PC-3 (cell line): ENCODE measurements at regions not wholly inside any gene's neighbourhood (a gene's known extent, or its start where the extent isn't known, plus 50 kb on each side); places are given as distances from the start of the nearest gene placed in this dataset.

Source experiments
- ATAC-seq: fragments of 200-7000 bp; cut with Tn5 transposase; 2 replicates; pipeline ENCODE4 v1.9.1; 2020; ENCODE audit warnings: mild to moderate bottlenecking, moderate library complexity
- BruUV-seq: library from RNA; stranded (reverse); fragments of 400-500 nt; replicated peaks from 2 replicates; lab custom pipeline; 2021; lab: Mats Ljungman, UMichigan
- CTCF ChIA-PET: fragments of 300-600 bp; sonication (Branson Sonifier 250); formaldehyde crosslinking; loops from one replicate; lab custom pipeline; 2022; ENCODE audit warnings: antibody characterized with exemption; lab: Charles Lee
- POLR2A ChIA-PET: fragments of 300-600 bp; sonication (Branson Sonifier 250); formaldehyde crosslinking; loops from one replicate; lab custom pipeline; 2022; ENCODE audit warnings: antibody characterized with exemption; ENCODE audit not compliant: unreplicated experiment; lab: Charles Lee
- DNase-seq: peaks from one replicate; pipeline ENCODE4 v3.0.0-alpha.2; 2015
- H2AFZ ChIP-seq: fragments of 300-600 bp; sonication (generic); 2 replicates; pipeline ENCODE4 v1.6.0; 2016; ENCODE audit warnings: antibody characterized with exemption, low read length
- H3F3A ChIP-seq: fragments of 300-600 bp; sonication (generic); one replicate; pipeline ENCODE4 v1.6.0; 2017; ENCODE audit warnings: antibody characterized with exemption, low read length, control low read depth, mild to moderate bottlenecking; ENCODE audit not compliant: unreplicated experiment
- H3K27ac ChIP-seq: fragments of 300-600 bp; sonication (generic); 2 replicates; pipeline ENCODE4 v1.5.1; 2016; ENCODE audit warnings: mild to moderate bottlenecking, low read length
- H3K27me3 ChIP-seq: fragments of 300-600 bp; sonication (generic); 2 replicates; pipeline ENCODE4 v1.6.1; 2016; ENCODE audit warnings: low read length, mixed read lengths
- H3K36me3 ChIP-seq: fragments of 300-600 bp; sonication (generic); 2 replicates; pipeline ENCODE4 v1.6.1; 2016; ENCODE audit warnings: low read depth, mixed run types, low read length, mixed read lengths
- H3K4me1 ChIP-seq: fragments of 300-600 bp; sonication (generic); 2 replicates; pipeline ENCODE4 v1.5.1; 2016; ENCODE audit warnings: low read length; ENCODE audit not compliant: insufficient read depth
- H3K4me2 ChIP-seq: fragments of 300-600 bp; sonication (generic); 2 replicates; pipeline ENCODE4 v1.6.0; 2016; ENCODE audit warnings: low read length
- H3K4me3 ChIP-seq: fragments of 300-600 bp; sonication (generic); 2 replicates; pipeline ENCODE4 v1.5.1; 2016; ENCODE audit warnings: mild to moderate bottlenecking, low read length, mixed read lengths
- H3K79me2 ChIP-seq: fragments of 300-600 bp; sonication (generic); 2 replicates; pipeline ENCODE4 v1.6.1; 2017; ENCODE audit warnings: low read length, mixed read lengths
- H3K9ac ChIP-seq: fragments of 300-600 bp; sonication (generic); 2 replicates; pipeline ENCODE4 v1.6.0; 2016; ENCODE audit warnings: mild to moderate bottlenecking, low read length
- H3K9me2 ChIP-seq: fragments of 300-600 bp; sonication (generic); replicated peaks from 2 replicates; pipeline ENCODE4 v1.6.1; 2016; ENCODE audit warnings: mixed run types, low read length, mixed read lengths
- H3K9me3 ChIP-seq: fragments of 300-600 bp; sonication (generic); 2 replicates; pipeline ENCODE4 v1.6.1; 2016; ENCODE audit warnings: low read length, mixed read lengths
- H4K20me1 ChIP-seq: fragments of 300-600 bp; sonication (generic); 2 replicates; pipeline ENCODE4 v1.6.1; 2016; ENCODE audit warnings: low read length, mixed read lengths
- CTCF ChIP-seq: fragments of 300-600 bp; sonication (generic); conservative IDR thresholded peaks from 2 replicates; pipeline ENCODE4 v1.5.1; 2017; ENCODE audit warnings: antibody characterized with exemption, low read depth, mild to moderate bottlenecking, low read length
- EZH2 ChIP-seq: fragments of 300-600 bp; sonication (generic); IDR thresholded peaks from one replicate; pipeline ENCODE4 v1.6.1; 2017; ENCODE audit warnings: antibody characterized with exemption, mild to moderate bottlenecking, low read length; ENCODE audit not compliant: unreplicated experiment
- EZH2phosphoT487 ChIP-seq: fragments of 300-600 bp; sonication (generic); IDR thresholded peaks from 2 replicates; pipeline ENCODE4 v1.6.1; 2018; ENCODE audit warnings: mild to moderate bottlenecking, antibody characterized with exemption, low read length, borderline replicate concordance
- intact Hi-C: fragments of 100-400 bp; cut with micrococcal nuclease; formaldehyde crosslinking; loops from 2 replicates; pipeline ENCODE4 v1.9.0; 2023

DNA sequence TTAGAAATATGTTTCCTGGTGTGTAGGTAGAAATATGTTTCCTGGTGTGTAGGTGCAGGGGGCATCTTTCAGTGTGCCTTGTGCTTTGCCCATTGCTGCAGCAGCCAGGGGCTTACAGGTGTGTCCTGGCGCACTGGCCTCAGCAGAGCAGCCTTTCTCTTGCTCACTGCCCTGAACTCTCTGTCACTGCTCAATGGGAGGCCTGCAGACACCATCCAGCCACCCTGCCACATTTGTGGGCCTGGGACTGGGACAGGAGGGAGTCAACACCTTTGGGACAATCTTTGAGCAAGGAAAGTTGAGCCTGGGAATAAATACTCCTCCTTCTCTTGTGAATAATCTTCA is 62.4 kb upstream of the RBM24 start:
- Histone ChIP-seq H3K9ac (no peak overlapping the region), H3K4me1 (no peaks in the 10 kb centered on the region), H3F3A (no peaks in the 10 kb centered on the region), H3K27ac (no peak overlapping the region), H3K9me3 (no peaks in the 10 kb centered on the region), H3K36me3 (no peaks in the 10 kb centered on the region), H3K9me2 (no peaks in the 10 kb centered on the region), H3K27me3 (no peaks in the 10 kb centered on the region), H3K4me3 (no peak overlapping the region), H4K20me1 (no peaks in the 10 kb centered on the region), H3K79me2 (no peaks in the 10 kb centered on the region), H2AFZ (no peak overlapping the region), H3K4me2 (no peak overlapping the region)
- no peak for TF ChIP-seq EZH2phosphoT487
- TF ChIP-seq CTCF = no peak
- no peak for TF ChIP-seq EZH2
- ChIA-PET POLR2A (no interaction called here), CTCF (no interaction called here)
- no peak for DNase-seq
- intact Hi-C loops = no loop called here
- no peak for ATAC-seq
- BruUV-seq = no TSS peak

DNA sequence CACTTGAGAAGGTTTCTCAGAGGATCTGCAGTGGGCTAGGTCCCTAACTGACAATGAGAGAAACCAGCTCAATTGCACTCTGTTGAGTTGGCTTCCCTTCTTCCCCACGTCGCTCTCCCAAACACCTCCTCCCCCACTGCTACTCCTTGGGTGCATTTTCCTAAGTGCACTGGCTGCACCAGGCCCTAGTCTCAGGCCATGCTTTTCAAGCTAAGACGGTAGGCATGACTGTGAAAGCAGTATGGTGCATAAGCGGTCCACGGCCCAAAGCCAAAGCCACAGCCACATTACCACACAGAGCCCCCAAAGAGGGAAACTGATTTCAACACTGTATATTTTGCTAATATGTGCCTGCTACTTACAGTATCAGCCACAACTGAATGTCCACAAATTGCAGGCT is 62.1 kb upstream of the RBM24 start:
- Histone ChIP-seq H3K9me2 (no peaks in the 10 kb centered on the region), H3K4me1 (no peaks in the 10 kb centered on the region), H3F3A (no peaks in the 10 kb centered on the region), H3K9ac (no peak overlapping the region), H3K79me2 (no peaks in the 10 kb centered on the region), H3K27ac (no peak overlapping the region), H2AFZ (no peak overlapping the region), H4K20me1 (no peaks in the 10 kb centered on the region), H3K4me3 (no peak overlapping the region), H3K36me3 (no peaks in the 10 kb centered on the region), H3K27me3 (no peaks in the 10 kb centered on the region), H3K4me2 (no peak overlapping the region), H3K9me3 (no peaks in the 10 kb centered on the region)
- ChIA-PET POLR2A (no interaction called here), CTCF (no interaction called here)
- TF ChIP-seq EZH2phosphoT487 = no peak
- BruUV-seq = no TSS peak
- intact Hi-C loops = no loop called here
- DNase-seq (no peak), ATAC-seq (no peak)

DNA sequence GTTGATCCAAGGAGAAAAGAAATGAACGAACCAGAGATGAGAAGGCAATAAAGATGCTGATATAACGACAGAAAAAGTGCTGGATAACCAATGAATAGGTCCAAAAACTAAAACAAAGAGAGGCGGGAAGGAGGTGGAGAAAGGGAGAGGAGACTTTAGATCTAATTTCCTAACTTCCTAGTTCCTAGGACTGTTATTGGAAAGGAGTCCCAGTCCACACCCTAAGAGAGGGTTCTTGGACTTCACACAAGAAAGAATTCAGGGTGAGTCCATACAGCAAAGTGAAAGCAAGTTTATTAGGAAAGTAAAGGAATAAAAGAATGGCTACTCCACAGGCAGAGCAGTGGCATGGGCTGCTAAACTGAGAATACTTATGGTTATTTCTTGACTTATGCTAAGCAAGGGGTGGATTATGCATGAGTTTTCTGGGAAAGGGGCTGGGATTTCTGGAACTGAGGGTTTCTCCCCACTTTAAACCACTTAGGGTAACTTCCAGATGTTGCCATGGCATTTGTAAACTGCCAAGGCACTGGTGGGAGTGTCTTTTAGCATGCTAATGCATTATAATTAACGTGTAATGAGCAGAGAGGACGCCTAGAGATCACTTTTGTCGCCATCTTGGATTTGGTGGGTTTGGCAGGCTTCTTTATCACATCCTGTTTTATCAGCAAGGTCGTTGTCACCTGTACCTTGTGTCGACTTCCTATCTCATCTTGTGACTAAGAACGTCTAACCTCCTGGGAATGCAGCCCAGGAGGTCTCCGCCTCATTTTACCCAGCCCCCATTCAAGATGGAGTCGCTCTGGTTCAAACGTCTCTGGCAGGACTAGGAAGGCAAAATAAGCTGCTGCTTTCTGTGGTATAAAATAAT is 60.9 kb upstream of the RBM24 start:
- H3K9ac ChIP-seq = no peak overlapping the region
- no peak overlapping the region for H3K4me3 ChIP-seq
- DNase-seq (no peak), ATAC-seq (no peak)
- no peaks in the 10 kb centered on the region for H3K9me2 ChIP-seq
- H3K27ac ChIP-seq = no peak overlapping the region
- H3K36me3 ChIP-seq = no peaks in the 10 kb centered on the region
- ChIA-PET POLR2A (no interaction called here), CTCF (no interaction called here)
- no TSS peak for BruUV-seq
- no peaks in the 10 kb centered on the region for H3F3A ChIP-seq
- no peaks in the 10 kb centered on the region for H3K4me1 ChIP-seq
- intact Hi-C loops = no loop called here
- H4K20me1 ChIP-seq = no peaks in the 10 kb centered on the region
- H3K79me2 ChIP-seq = no peaks in the 10 kb centered on the region
- peak overlapping the region; percentile 5; the same call in 1 of the 2 replicates for H2AFZ ChIP-seq
- no peak overlapping the region for H3K4me2 ChIP-seq
- H3K9me3 ChIP-seq = no peaks in the 10 kb centered on the region
- TF ChIP-seq EZH2 (no peak), CTCF (no peak), EZH2phosphoT487 (no peak)
- no peaks in the 10 kb centered on the region for H3K27me3 ChIP-seq
